NCI-H1694 treated with DMSO at 0.1 percent for 48 hours (cell line): ENCODE measurements at regions not wholly inside any gene's neighbourhood (a gene's known extent, or its start where the extent isn't known, plus 50 kb on each side); places are given as distances from the start of the nearest gene placed in this dataset.
"Not testable (repeated sequence)": the region's sequence is repeated elsewhere in the genome, so short reads cannot be mapped to it uniquely, and the experiment has no call there.

ENCODE experiments used
- DNase-seq: peaks from one replicate; lab custom pipeline; 2025; lab: John Stamatoyannopoulos, UW

DNA sequence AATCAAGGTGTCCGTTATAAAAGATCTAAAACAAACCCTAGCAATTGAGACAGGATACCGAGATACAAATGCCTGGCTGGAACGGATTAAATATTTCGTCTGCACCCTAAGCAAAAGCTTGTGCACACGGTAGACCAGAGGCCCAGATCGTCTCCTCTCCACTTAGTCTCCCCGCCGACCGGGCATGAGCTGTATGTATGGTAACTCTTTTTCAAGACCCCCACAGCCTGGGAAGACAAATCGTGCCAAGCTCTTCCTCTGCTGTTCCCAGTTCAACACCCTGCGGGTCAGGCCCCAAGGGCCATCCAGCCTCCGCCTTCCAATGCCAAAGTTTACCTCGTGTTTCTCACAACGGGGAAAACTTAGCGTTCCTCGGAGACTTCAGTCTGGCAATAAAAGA is 285.7 kb upstream of the GALNT17 start:
- DNase-seq = no peak

DNA sequence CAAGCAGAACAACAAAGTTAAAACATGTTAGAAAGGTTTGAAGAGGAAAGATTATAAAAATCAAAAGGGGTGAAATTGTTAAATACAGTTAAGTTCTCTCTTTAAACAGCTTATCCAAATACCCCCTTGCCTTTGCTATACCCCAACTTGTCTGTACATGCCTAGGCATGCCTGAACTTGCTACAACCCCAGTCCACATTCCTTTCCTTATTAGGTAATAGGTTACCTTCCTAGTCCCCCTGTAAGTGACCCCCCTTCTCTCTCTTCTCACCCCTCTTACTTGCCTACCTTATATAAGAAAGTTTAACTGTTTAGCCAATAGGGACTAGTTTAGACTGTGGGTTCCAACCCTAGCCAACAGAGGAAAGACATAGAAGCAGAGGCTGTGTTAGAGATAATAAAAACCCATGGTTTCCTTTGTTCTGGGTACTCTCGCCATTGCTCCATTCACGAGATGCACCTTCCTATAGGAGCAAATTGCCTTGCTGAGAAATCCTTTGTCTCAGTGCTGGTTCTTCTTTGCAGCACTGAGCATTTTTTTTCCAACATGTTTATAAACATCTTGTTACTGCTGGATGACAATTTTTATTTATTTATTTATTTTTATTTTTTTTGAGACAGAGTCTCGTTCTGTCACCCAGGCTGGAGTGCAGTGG is 282.2 kb upstream of the GALNT17 start:
- no peak for DNase-seq

DNA sequence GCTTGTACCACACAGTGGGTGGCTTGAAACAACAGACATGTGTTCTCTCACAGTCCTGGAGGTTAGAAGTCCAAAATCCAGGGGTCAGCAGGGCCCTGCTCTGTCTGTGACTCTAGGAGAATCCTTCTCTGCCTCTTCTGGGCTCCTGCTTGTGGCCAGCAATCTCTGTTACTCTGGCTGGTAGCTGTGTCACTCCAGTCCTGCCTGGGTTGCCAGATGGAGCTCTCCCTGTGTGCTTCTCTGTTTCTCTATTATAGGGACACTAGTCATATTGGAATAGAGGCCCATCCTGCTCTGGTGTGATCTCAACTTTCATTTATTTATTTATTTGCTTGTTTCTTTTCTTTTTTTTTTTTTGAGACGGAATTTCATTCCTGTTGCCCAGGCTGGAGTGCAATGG is 276.6 kb upstream of the GALNT17 start:
- DNase-seq = peak; percentile 1

DNA sequence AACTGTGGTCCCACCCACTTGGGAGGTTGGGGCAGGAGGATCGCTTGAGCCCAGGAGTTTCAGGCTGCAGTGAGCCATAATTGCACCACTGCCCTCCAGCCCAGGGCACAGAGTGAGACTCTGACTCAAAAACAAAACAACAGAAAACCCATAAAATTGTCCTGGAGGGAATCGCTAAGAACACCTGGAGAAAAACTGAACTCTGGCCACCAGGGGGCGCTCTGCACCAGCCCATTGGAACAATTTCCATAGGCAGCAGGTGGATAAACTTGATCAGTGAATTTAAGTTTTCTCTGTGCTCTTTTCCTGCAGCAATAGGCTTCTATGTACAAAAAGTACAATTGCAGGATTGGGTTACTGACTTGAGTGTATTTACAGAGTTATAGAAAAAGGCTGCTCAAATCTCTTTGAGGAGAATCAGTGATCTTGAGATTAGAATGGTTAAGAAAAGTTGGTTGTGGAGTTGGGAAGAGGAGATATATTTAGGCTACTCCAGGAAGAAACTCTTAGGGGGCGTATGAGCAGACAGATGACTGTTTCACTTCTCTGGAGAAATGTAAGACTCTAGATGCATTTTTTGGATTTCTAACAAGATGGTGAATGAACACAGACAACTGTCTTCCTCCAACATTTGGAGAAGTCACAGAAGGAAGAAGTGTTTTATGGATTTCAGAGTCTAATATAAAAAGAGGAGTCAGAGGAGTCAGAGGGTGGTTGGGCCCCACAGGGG is 274.9 kb upstream of the GALNT17 start:
- peak; percentile 64 for DNase-seq

DNA sequence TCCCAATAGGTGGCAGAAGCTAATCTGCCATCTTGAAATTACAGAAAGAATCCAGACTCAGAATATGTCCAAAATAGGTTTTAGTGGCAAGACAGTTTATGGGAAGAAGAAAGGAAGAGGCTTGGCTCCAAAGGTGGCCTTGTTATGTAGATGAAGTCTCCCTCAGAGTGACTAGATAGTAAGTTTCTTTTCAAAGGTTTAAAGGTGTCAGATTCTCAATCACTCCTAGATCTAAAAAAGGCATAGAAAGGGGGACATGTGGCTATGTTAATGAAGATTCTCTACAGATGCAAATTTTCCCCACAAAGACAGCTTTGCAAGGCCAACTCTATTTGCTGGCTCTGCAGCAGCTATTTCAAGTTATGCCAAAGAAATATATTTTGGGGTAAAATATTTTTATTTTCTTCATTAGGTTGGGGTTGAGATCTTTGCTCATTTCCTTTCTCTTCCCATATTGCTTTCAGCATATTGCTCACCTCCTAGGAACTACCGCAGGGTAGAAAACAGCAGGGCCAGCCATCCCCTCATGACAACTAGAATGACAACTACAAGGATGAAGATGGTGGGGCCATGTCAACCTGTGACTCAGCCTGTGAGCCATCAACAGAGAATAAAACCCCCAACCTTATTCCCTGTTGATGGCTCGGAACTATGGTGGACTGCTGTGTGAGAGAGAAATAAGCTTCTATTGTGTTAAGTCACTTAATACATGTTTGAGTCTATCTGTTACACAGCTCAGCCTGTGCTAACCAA is 274.0 kb upstream of the GALNT17 start:
- DNase-seq = no peak

DNA sequence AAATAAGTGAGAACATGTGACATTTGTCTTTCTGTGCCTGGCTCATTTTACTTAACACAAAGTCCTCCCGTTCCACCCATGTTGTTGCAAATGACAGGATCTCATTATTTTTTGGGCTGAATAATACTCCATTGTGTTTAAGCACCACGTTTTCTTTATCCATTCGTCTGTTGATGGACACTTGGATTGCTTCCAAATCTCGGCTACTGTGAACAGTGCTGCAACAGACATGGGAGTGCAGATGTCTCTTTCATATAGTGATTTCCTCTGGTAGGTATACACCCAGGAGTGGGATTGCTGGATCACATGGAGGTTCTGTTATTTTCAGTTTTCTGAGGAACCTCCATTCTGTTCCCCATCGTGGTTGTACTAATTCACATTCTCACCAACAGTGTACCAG is 264.4 kb upstream of the GALNT17 start:
- DNase-seq = no peak

DNA sequence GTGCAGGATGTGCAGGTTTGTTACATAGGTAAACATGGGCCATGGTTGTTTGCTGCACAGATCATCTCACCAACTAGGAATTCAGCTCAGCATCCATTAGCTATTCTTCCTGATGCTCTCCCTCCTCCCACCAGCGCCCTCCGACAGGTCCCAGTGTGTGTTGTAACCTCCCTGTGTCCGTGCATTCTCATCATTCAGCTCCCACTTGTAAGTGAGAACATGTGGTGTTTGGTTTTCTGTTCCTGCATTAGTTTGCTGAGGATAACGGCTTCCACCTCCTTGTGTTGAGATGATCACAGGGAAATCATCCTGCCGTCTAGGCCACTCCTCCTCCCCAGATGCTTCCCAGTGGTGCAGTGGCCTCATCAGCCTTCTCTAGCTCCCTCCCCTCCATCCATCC is 261.6 kb upstream of the GALNT17 start:
- DNase-seq = no peak

DNA sequence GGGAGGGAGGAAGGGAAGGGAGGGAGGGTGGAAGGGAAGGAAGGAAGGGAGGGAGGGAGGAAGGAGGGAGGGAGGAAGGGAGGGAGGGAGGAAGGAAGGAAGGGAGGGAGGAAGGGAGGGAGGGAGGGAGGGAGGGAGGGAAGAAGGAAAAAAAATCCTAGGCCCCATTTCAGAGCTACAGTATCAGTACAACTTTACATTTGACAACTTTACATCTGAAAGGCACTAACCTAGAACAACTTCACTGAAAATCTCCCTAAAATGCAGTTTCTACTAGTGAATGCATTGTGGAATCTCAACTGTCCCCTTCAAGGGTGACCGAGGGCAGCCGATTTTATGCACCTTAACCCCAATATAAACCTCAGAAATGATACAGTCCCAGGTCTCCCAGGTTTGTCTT is 259.8 kb upstream of the GALNT17 start:
- no peak for DNase-seq

DNA sequence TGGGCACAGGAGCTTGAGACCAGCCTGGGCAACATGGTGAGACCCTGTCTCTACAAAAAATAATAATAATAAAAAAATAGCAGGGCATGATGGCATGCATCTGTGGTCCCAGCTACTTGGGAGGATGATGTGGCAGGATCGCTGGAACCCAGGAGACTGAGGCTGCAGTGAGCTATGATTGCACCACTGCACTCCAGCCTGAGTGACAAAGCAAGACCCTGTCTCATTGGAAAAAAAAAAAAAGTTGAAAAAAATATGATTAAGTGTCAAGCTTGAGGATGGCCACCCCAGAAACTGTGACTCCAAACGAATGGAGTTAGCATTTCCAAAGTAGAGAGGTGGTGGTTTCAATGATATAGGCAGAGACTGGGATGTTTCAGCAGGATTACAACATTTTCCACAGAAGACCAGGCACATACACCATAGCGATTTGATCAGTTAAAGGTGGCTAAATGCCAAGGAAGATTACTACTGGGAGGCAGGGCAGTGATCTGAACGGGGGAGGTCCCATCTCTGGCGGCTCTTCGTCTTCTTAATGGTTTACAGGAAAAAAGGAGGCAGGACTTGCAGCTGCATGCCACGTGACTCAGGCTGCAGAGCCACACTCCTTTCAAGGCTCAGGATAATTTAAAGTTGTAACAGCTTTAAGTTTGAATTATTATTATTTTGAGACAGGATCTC is 250.6 kb upstream of the GALNT17 start:
- no peak for DNase-seq

DNA sequence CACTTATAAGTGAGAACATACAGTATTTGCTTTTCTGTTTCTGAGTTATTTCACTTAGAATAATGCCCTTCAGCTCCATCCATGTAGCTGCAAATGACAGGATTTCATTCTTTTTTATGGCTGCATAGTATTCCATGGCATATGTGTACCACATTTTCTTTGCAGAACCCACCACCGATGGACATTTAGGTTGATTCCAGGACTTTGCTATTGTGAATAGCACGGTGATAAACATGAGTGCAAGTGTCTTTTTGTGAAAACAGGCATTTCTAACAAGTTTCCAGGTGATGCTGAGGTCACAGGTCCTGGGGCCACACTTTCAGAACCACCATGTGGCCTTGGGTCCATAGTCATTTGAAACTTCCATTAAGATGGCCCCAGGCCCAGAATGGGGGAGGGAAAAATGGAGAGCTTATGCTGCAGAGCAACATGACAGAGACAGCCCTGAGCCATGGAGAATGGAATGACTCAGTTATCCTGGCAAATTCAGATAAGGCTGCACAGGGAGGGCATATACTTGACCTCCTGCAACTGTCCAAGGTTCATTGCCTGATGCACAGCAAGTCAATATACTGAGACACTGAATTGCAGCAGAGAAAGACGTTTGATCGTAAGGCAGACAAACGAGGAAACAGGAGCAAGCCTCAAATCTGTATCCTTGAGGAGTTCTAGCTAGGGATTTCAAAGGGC is 248.0 kb upstream of the GALNT17 start:
- DNase-seq = no peak

DNA sequence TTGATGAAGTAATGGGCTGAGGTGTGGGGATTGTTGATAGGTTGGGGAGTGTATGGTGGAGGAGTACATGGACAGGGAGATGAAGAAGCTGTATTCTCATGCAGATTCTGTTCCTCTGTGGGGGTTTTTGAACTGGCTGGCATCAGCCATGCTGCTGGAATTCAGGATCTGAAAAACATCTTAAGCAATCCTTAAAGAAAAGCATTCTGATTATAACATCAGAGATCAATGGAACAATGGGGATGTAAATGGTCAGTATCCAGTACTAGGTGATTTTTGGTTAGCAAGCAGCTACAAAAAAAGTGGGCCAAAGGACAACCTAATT is 247.5 kb upstream of the GALNT17 start:
- no peak for DNase-seq

DNA sequence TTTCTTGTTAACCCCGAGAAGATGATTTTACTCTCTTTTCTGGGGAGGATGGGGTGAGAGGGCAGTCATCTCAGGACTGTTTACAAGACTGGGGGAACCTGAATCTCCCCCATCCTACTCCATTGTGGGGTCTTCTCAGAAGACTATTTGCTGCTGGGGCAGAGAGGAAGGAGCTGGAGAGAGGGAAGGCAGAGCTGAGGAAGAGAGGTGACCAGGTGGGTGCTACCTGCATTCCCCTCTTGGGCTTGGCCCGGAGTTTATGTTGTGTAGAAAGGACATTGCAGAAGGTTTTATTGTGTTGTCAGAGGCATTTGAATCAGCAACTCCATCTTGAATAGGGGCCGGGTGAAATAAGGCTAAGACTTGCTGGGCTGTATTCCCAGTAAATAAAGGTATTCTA is 247.1 kb upstream of the GALNT17 start:
- no peak for DNase-seq

DNA sequence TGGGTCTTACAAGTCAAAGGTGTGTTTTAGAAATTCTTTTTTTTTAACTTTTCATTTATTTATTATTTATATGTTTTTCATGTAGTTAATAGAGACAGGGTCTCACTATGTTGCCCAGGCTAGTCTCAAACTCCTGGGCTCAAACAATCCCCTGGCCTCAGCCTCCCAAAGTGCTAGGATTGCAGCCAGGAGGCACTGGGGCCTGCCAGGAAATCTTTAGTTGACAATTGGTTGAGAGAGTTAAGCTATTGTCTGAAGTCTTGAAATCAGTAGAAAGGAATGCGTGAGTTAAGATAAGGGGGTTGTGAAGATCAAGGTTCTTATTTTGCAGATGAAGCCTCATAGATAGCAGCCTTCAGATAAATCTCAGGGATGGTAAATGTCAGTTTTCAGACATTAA is 245.4 kb upstream of the GALNT17 start:
- DNase-seq = no peak

DNA sequence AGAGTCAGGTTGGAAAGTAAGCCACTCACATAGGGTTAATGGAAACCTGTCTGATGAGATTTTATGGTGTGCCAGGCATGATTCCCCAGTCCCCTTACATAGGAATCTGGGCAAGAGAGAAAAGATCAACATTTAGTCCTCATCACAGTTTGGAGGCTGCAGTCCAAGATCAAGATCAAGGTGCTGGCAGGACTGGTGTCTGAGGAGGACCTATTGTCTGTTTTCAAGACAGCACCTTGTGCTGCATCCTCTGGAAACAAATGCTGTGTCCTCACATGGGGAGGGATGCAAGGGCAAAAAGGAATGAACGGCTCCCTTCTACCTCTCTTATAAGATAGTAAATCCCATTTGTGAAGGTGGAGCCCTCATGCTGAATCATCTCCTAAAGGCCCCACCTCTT is 244.8 kb upstream of the GALNT17 start:
- DNase-seq = no peak

DNA sequence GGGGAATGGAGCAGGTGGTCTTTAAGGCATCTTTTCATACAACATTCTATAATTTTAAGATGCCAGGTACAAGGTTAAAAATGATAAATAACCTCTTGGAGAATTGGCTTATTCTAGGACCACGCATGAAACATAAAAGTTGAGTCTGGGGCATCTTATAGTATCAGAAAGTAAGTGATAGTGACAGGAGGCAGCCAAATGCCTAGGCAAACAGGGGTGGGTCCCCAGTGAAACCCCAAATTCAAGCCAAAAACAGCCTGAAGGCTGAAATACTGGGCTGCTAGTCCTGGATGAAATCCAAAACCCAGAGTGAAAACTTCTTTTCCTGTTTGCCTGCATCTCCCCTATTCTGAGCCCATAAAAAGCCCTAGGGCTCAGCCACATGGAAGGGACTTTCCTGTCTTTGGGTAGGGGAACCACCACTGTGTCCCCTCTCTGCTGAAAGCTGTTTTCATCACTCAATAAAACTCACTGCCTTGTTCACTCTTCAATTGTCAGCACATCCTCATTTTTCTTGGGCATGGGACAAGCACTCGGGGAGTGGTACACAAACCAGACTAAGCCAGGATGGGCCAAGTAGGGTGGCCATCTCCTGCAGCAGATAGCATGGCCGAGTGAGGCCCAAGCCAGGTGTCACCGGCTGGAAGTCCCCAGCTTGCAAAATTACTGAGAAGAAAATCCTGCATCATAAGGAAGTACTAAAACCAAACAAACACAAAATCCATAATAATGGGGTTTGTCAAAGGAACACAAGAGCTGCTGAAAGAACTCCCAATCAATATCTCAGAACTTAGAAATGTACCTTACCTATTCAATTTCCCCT is 241.6 kb upstream of the GALNT17 start:
- no peak for DNase-seq

DNA sequence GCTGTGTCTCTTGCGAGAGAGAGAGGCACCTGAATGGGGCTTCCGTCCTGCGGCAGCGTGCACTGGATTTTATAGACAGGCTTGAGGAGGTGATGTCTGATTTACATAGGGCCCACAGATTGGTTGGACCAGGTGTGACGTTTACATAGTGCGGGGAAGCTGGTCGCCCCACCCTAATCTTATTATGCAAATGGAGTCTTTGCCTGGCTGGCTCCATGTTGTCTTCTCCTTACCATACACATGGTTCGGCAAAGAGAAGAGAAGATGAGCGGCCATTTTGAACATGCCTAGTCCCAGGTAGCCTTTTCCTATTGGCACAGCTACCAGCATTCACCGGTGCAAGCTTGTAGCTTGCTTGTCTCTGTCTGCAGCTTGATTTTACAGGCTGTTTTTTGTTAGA is 238.5 kb upstream of the GALNT17 start:
- DNase-seq = no peak

DNA sequence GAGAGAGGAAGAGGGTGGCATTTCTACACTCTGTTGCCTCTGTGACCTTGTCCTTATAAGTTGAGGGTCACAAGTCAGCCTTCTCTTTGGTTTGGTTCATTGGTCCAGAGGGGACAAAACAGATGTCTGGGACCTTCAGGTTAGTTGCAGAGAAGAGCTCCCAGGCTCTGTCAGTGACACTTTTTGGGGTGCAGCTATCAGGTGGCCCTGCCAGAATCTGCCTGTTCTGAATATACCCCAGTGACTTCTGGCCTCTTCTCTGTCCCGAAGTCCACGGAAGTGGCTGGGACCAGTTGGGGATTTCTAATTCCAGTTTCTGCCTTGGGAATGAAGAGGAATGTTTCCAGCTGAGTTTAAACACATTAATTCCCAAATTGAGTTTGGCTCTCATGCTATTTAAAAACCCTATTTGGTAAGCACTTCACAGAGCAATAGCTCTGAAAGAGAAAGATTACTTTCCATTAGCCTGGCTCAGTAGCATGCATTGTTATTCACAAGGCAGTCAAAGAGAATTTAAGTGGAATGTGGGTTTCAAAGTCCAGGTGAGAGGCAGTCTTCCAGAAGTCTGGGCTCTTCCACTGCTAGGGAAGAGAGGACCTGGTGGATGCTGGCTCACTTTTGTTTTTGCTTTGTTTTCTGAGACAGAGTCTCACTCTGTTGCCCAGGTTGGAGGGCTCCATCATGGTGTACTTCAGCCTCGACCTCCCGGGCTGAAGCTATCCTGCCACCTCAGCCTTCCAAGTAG is 237.8 kb upstream of the GALNT17 start:
- no peak for DNase-seq

DNA sequence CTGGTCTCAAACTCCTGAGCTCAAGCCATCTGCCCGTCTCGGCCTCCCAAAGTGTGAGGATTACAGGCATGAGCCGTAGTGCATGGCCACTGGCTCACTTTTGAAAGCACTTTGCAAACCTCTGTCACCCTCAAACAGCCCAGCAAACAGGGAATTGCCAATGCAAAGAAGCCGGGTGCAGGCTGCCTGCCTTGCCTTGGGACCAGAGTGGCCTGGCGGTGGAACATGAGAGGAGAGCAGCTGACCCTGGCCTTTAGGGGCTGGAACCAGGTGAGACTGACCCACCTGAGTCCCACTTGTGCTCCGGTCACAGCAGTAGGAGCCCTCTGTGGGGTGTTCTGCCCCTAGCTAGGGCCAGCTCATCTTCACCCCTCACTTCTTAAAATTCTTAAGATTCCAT is 237.1 kb upstream of the GALNT17 start:
- no peak for DNase-seq

DNA sequence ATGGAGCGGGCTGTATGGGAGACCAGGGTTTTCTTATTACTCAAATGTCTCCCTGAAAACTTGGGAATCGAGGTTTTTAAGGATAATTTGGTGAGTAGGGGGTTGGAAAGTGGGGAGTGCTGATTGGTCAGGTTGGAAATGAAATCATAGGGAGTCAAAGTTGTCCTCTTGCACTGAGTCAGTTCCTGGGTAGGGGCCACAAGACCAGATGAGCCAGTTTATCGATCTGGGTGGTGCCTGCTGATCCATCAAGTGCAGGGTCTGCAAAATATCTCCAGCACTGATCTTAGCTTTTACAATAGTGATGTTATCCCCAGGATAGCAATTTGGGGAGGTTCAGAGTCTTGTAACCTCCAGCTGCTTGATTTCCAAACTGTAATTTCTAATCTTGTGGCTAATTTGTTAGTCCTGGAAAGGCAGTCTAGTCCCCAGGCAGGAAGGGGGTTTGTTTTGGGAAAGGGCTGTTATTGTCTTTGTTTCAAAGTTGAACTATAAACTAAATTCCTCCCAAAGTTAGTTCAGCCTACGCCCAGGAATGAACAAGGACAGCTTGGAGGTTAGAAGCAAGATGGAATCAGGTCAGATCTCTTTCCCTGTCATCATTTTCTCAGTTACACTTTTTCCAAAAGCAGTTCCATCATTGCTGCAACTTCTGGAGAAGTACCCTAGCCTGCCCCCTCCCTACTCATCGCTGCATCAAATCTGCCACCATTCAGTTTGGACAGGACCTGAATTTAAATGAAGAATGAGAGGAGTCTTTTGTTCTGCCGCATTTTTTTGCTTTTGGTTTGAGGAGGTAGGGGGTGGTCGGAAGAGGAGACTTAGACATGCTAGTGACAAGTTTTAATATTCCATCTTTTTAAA is 236.4 kb upstream of the GALNT17 start:
- not testable (repeated sequence) for DNase-seq
